Erythroblast (primary cell): ENCODE measurements at regions not wholly inside any gene's neighbourhood (a gene's known extent, or its start where the extent isn't known, plus 50 kb on each side); places are given as distances from the start of the nearest gene placed in this dataset.

Experiments used
- DNase-seq, 2 experiments: peaks; one replicate each; lab custom pipeline; 2025; lab: John Stamatoyannopoulos, UW
- GATA1 ChIP-seq: IDR thresholded peaks from 2 replicates; pipeline ENCODE4 v1.6.1; 2011; ENCODE audit warnings: low read depth, mild to moderate bottlenecking, control low read depth, low read length, moderate library complexity
- POLR2A ChIP-seq: IDR thresholded peaks from 2 replicates; pipeline ENCODE4 v1.6.1; 2011; ENCODE audit warnings: mild to moderate bottlenecking, low read length

DNA sequence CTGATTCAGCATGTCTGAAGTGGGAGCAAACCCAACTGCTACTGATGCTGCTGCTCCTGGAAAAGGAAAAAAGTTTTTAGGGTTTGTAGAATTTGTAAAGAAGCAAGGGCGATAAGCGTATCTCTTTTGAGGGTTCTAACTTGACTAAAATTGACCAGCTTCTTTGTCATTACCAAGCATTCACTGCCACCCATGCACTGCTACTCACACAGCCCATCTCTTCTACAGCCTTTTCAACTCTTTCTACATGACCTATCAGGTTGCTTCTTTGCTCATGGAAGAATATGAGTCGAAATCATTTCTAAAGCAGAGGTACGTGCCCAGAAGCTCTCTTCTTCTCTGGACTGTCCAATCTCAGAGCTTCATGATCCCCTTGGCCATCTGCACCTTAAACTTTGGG is 570.9 kb downstream of the EPHA7 start:
- TF ChIP-seq GATA1 (no peak), POLR2A (no peak)

DNA sequence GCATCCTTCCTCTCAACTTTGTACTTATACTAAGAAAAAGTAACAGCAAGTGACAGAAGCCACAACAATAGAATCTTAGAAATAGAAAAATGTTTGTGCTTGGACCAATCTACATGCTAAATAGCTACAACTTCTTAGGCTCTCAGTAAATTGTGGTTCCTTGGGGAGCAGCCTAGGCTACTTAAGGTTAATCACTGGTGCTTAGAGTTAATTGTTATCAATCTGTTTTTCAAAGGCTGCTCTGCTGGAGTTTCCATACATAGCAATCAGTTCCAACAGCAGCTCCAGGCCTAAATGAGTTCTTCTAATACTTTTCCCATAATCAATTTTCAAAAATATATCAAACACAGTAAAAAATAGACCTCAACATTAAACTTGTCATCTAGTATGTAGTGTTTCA is 571.4 kb downstream of the EPHA7 start:
- TF ChIP-seq POLR2A, result no peak
- TF ChIP-seq GATA1, result no peak

More for the DNA sequence above, 570.9 kb downstream of the EPHA7 start:
- DNase-seq, result no peak

DNA sequence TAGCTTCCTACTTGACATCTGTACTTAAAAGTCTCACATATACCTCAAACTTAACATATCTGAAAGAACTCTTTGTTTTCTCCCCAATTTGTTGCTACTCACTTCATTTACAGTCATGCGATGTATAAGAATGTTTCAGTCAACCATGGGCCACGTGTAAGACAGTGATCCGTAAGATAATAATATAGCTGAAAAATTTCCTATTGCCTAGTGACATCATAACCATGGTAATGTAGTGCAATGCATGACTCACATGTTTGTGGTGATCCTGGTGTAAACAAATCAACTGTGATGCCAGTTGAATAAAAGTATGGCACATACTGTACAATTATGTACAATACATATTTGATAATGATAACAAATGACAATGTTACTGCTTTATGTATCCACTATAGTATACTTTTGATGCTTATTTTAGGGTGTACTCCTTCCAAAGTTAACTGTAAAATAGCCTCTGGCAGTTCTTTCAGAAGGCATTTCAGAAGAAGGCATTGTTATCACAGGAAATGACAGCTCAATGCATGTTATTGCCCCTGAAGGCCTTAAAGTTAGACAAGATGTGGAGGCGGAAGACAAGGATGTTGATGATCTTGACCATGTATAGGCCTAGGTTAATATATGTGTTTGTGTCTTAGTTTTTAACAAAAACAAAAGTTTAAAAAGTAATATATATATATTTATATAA is 579.0 kb downstream of the EPHA7 start:
- no peak for DNase-seq
- no peak for TF ChIP-seq GATA1
- TF ChIP-seq POLR2A, result no peak

More for the DNA sequence above, 571.4 kb downstream of the EPHA7 start:
- DNase-seq, result no peak

DNA sequence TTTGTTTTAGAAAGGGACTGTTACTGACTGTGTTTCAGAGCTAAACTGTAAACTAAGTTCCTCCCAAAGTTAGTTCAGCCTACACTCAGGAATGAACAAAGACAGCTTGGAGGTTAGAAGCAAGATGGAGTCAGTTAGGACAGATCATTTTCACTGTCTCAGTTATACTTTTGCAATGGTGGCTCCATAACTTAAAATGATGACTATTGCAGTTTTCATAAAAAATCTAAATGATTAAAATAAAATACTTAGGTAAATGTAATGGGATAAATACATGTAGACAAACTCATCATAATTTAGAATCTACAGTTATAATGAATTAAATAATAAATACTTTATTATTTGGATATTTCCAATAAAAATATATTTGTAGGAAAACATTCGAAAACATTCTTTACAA is 590.6 kb downstream of the EPHA7 start:
- no peak for DNase-seq
- TF ChIP-seq GATA1 (no peak), POLR2A (no peak)

DNA sequence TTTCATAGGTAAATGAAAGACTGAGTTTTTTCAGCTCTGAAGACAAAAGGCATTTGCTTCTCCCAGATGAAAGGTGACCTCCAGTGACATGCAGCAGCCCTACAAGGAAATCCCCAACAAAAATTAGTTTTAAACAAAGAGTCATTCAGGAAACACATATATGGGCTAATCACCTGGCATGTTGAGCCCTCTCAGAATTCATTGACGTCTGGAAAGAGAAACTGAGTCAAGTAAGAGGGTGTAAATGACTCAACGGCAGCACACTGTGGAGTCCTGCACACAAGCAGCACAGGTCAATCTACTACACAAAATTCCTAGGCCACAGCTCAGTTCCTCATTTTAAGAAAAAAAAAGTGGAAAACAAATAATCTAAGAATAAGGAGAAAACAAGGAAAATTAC is 592.3 kb downstream of the EPHA7 start:
- TF ChIP-seq GATA1 (no peak), POLR2A (no peak)
- no peak for DNase-seq

DNA sequence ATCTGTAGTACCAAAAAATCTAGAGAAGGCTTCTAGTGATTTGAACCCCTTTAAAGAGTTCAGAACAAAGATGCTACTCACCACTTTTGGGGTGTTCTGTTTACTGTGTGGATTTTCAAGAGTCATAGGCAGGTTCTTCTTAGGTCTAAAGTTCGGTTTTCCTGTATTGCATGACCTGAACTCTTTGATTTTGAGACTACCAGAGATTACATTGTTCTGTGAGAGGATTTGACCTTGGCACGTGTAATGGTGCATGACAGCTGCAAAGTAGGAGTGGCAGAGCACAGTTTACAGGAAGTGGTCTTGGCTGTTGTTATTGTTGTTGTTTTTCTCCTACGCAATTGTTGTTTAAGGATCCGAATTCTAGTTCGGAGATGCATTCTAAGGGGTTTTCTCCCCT is 592.7 kb downstream of the EPHA7 start:
- TF ChIP-seq GATA1 (no peak), POLR2A (no peak)
- no peak for DNase-seq

DNA sequence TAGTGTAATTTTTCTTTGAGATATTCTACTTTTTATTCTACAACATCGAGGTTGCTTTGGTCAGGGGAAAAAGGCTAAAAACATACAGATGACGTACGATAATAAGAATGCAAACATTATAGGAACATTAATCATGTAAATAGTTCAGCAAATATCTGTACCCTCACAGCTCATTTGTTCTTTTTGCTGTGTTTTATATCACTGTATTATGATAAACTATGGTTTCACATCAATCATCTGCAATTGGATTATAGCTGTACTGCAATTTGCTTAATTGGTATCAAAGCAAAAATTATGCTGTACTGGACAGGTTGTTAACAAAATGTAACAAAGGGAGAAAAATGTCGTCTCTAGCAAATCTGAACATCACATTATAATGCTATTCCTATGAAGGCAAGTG is 597.1 kb downstream of the EPHA7 start:
- no peak for DNase-seq
- TF ChIP-seq GATA1 (no peak), POLR2A (no peak)

DNA sequence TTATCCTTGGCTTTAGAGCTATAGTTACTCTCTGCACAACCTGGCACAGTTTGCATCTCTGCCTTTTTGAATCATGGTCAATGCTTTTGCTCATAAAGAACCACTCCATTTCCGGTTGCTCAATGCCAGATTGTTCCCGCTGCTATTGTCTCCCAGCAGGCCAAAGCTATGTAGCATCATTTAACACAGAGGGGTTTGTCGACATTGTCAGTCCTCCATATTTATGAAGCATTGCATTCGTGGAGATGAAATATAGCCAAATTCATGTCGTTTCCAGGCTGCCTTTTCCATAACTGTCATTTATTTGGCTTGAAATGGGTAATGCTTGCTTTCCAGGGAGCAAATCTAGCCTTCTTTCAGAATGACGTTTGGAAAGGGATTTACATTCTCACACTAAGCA is 598.8 kb downstream of the EPHA7 start:
- no peak for DNase-seq
- TF ChIP-seq GATA1 (no peak), POLR2A (no peak)

DNA sequence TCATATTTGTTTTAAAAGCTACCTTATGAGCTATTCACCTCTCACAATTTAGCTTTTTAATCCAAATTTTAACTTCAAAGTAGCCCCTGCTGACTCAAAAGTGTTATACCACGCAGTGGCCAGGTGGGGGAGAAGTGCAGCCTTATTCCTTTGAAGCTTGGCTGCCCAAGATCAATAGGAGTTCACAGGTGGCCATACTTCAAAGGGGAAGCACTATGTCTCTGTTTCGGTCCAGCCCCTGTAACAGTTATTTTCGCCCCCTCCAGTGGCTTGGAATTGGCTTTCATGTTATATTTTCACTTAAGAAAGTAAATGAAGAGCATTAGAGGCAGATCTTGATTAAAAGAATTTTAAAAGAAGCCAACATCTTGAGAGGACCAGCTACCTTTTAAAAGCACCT is 608.4 kb downstream of the EPHA7 start:
- no peak for TF ChIP-seq POLR2A
- TF ChIP-seq GATA1, result no peak
- DNase-seq, result peak; percentile 18 to 30

DNA sequence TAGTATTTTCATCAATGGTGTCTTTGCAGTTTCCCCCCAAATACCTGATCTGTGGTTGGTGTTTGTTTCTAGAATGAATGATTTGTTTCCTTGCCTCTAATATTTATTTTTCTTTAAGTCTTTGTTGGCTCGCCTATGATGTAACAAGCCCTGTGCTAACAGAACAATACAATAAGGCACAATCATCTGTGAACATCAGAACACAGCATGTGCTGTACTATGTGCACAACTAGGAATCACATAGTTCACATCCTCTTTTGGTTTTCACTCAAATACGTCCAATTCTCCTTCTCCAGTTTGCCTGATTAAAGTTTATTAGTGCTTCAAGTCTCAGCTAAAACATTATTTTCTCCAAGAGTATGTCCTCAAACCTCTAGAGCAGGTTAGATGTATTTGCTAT is 613.1 kb downstream of the EPHA7 start:
- no peak for DNase-seq
- TF ChIP-seq GATA1 (no peak), POLR2A (no peak)

DNA sequence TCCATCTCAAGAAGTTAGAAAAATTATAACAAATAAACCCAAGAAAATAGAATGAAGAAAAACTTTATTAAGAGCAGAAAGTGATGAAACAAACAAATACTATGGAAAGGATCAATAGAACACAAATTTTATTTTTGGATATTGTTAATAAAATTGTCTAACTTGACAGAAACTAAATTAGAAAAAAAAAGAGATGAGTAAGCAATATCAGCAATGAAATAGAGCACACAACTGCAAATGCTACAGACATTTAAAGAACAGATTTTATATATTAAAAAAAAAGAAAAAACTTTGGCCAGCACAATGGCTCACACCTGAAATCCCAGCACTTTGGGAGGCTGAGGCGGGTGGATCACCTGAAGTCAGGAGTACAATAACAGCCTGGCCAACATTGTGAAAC is 628.0 kb downstream of the EPHA7 start:
- TF ChIP-seq POLR2A (no peak), GATA1 (no peak)
- DNase-seq, result no peak

DNA sequence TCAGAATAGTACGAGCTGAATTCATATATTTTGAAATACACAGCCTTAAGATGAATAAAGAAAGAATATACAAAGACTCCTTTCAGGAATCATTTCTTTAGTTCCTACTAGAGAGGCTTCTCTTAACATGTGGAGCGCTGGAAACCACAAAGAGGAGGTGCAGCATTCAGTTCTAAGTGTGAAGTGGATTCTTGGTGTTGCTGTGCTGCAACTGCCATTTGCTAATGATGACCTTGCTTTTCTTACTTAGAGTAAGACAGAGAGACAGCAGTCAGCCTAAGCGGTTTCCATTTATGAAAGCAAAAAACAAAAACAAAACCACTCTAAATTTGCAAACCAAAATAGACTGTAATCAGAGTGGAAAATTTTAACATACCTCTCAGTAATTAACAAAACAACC is 629.0 kb downstream of the EPHA7 start:
- no peak for TF ChIP-seq GATA1
- no peak for TF ChIP-seq POLR2A
- DNase-seq, result no peak

DNA sequence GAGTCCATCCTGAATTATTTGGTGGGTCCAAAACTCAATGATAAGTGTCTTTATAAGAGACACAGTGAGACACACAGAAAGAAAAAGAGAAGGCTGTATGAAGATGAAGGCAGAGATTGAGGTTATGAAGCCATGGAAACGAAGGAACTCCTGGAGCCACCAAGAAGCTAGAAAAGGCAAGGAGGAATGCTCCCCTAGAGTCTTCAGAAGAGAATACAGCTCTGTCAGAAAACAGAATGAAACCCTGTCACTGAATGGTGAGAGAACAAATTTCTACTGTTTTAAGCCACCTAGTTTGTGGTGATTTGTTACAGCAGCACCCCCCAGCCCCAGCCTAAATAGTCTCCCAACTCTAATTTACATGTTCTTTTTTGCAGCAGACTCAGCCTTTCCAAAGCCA is 635.1 kb downstream of the EPHA7 start:
- TF ChIP-seq GATA1, result no peak
- no peak for DNase-seq

DNA sequence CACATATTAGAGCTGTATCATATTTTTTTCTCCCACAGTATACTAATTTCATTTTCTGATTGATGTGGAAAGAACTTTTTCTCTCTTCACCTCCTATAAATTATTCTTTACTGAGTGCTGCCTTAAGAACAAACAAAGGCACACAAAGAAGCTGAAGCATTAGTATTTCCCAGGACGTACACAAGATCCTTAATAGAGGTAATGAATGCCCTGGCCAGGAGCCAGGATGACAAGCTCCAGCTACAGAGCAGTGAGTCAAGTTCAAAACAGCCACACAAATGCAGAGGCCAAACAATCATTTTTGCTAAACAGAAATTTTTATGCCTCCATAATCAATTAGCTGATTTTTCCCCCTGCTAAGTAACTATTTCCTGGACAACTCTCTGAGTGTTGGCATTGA is 639.6 kb downstream of the EPHA7 start:
- DNase-seq, result no peak
- TF ChIP-seq POLR2A (no peak), GATA1 (no peak)

DNA sequence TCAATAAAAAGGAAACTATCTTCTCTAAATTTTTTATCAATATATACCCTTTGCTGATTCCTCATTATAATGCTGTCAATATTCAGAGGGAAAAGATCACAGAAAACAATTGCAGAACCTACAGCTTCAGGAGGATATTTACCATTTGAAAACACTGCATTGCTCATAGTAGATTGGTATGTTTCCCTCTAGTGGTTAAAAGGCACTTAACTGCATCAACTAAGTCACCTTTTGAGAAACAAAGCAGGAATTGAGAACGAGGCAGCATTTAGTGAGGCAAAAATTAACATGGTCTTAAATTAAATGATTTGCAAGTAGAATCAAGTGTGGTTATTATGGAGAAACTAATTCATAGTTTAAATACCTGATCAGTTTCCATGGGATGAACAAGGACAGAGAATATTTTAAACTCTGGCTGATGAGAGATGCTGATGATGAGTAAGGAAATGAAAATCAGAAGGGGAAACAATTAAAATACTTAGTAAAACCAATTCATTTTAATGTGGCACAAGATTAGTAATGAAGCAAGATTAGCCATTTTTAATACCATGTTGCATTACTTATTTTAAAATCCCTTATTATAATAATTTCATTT is 642.1 kb downstream of the EPHA7 start:
- DNase-seq, result no peak
- TF ChIP-seq POLR2A (no peak), GATA1 (no peak)

DNA sequence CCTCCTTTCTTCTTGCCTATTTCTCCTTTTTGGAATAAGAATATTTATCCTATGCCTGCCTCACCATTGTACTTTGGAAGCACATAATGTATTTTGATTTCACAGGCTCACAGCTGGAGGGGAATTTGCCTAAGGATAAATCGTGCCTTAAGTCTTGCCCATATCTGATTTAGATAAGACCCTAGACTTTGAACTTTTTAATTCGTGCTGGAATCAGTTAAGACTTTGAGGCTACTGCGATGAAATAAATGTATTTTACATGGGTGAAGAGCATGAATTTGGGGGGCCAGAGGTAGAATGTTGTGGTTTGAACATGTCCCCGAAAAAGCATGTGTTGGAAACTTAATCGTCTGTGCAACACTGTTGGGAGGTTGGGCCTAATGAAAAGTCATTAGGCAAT is 648.8 kb downstream of the EPHA7 start:
- TF ChIP-seq GATA1 (no peak), POLR2A (no peak)
- DNase-seq, result no peak
